Pancreas (tissue), 10 donors: ENCODE measurements at regions not wholly inside any gene's neighbourhood (a gene's known extent, or its start where the extent isn't known, plus 50 kb on each side); places are given as distances from the start of the nearest gene placed in this dataset.

Source experiments
- ATAC-seq, 4 donors: fragments of 200-7000 bp; cut with Tn5 transposase; one replicate each; pipeline versions ENCODE4 v1.8.0 to v1.9.1; 2020; ENCODE audit warnings: mild to moderate bottlenecking in 4 of 4, moderate library complexity in 4 of 4
- DNase-seq, 6 donors: peaks; one replicate each; pipeline ENCODE4 v3.0.0-alpha.2; 2020
- FAIRE-seq: peaks from 2 replicates; lab custom pipeline; 2012; peaks lifted over from hg19 to GRCh38; lab: Jason Lieb, UNC
- H3K27ac ChIP-seq, 4 donors: fragments of 200-600 bp; sonication (generic); 1 replicate in 3 of 4; 2 replicates in 1 of 4; pipeline versions ENCODE4 v1.5.0 to v1.8.0; 2020
- H3K27me3 ChIP-seq, 4 donors: fragments of 200-600 bp; one replicate each; pipeline ENCODE4 v1.8.0; 2021
- H3K36me3 ChIP-seq, 3 donors: fragments of 200-600 bp; sonication (generic) in 1 of 3; one replicate each; pipeline versions ENCODE4 v1.5.0 to v1.8.0; 2020 to 2021
- H3K4me1 ChIP-seq, 3 donors: fragments of 200-600 bp; one replicate each; pipeline ENCODE4 v1.8.0; 2021
- H3K4me3 ChIP-seq, 4 donors: fragments of 200-600 bp; sonication (generic) in 2 of 4; one replicate each; pipeline versions ENCODE4 v1.5.0 to v1.8.0; 2020 to 2021
- H3K9me3 ChIP-seq, 4 donors: fragments of 200-600 bp; one replicate each; pipeline ENCODE4 v1.8.0; 2021
- WGBS, 2 donors: extraction: QIAGEN DNeasy Blood & Tissue Kit; methylation state at CpG; one replicate each; pipeline ENCODE4 v1.1.7; 2013; 5-methylcytosine and 5-hydroxymethylcytosine counted together
- intact Hi-C, 3 donors: fragments of 100-400 bp; cut with DNase I; formaldehyde crosslinking; loops; one replicate each; pipeline versions ENCODE4 v1.11.1 to v1.14.2; 2022
- TF ChIP-seq, protein P1 (sequence below), 4 donors: fragments of 200-600 bp; sonication (generic) in 3 of 4; IDR thresholded peaks; one replicate each; pipeline versions ENCODE4 v1.5.0 to v1.8.0; 2021; ENCODE audit warnings: antibody characterized with exemption in 4 of 4
- donor health status: healthy with polysubstance abuse.
- donor health status: DM: no; HTN: no; CAD: no; lungs with moderate emphysema.
- donor health status: DM: no; HTN: no; CAD: no.
- donor health status: control.
- donor health status: control.
- donor health status: Bipolar disorder and iron deficiency.
- donor health status: DM: yes; HTN: yes; CAD: no.
- donor health status: DM: no; HTN: no; CAD: no.
- donor health status: DM: no; HTN: no; CAD: no.
- donor health status: DM: yes; HTN: yes; CAD: no.

DNA sequence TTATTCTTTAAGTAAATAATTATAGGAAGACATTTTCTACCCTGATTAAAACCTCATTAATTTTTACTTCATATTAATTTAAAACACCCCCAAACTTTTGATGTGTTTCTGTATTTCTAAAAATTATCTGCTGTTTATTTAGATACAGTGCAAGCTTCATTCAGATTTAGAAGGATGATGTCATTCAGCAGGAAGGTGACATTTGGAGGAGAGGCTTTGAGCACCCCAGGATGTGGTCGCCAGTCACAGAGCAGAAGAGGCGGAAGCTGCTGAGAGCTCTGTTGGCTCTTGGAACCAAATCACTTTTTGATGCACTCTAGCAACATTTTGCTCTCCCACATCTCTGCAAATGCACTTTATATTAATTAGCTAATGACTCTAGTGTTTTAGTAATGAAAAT is 233.9 kb upstream of the CACNA2D1 start:
- ATAC-seq: no peak
- intact Hi-C loops: no loop called here
- no peak for DNase-seq
- TF ChIP-seq, protein P1, sequence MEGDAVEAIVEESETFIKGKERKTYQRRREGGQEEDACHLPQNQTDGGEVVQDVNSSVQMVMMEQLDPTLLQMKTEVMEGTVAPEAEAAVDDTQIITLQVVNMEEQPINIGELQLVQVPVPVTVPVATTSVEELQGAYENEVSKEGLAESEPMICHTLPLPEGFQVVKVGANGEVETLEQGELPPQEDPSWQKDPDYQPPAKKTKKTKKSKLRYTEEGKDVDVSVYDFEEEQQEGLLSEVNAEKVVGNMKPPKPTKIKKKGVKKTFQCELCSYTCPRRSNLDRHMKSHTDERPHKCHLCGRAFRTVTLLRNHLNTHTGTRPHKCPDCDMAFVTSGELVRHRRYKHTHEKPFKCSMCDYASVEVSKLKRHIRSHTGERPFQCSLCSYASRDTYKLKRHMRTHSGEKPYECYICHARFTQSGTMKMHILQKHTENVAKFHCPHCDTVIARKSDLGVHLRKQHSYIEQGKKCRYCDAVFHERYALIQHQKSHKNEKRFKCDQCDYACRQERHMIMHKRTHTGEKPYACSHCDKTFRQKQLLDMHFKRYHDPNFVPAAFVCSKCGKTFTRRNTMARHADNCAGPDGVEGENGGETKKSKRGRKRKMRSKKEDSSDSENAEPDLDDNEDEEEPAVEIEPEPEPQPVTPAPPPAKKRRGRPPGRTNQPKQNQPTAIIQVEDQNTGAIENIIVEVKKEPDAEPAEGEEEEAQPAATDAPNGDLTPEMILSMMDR (IDR thresholded peaks at IDR 0.05): no peak
- Histone ChIP-seq H3K9me3 (no peaks in the 10 kb centered on the region), H3K27me3 (no peaks in the 10 kb centered on the region), H3K4me3 (no peak overlapping the region), H3K27ac (no peak overlapping the region), H3K4me1 (peaks cover 0 to 3% (median 0%) of the 10 kb centered on the region in 3 donors), H3K36me3 (no peaks in the 10 kb centered on the region)
- WGBS, 2 donors: 51 to 74% methylated on average over 2 of the region's 2 CpGs
- no peak for FAIRE-seq

DNA sequence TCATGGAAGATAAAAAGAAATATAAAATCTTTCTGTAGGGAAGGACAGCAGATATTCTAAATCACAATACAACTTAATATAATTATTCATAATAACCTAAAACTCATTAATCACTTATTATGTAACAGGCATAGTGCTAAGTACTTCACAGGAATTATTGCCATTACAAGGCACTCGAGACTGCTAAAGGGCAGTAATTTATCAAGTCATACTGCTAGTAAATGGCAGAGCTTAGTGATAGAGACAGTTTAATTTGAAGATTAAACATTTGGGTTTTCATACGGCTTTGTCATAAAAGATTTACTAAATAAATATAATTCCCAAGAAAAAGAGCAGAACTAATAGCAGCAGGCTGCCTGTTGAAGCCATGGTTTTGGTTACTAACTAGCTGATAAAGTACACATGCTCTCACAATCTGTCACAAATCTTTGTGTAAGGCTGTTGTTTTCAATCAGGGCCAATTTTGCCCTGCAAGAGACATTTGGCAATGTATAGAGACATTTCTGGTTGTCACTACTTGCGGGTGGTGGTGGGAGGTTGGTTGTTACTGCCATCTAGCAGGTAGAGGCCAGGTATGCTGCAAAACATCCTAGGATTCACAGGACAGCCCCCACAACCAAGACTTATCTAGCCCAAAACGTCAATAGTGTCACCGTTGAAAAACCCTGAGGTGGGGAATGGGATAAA is 233.3 kb upstream of the CACNA2D1 start:
- H3K4me3 ChIP-seq: no peak overlapping the region
- intact Hi-C loops: no loop called here
- H3K36me3 ChIP-seq: no peaks in the 10 kb centered on the region
- no peak overlapping the region for H3K27ac ChIP-seq
- ATAC-seq (no peak), FAIRE-seq (no peak), DNase-seq (no peak)
- H3K4me1 ChIP-seq: peaks cover 0 to 3% (median 0%) of the 10 kb centered on the region in 3 donors
- 25% methylated on average over 5 of the region's 5 CpGs for WGBS, 2 donors
- TF ChIP-seq, protein P1 (IDR thresholded peaks at IDR 0.05): no peak
- no peaks in the 10 kb centered on the region for H3K27me3 ChIP-seq
- H3K9me3 ChIP-seq: no peaks in the 10 kb centered on the region

DNA sequence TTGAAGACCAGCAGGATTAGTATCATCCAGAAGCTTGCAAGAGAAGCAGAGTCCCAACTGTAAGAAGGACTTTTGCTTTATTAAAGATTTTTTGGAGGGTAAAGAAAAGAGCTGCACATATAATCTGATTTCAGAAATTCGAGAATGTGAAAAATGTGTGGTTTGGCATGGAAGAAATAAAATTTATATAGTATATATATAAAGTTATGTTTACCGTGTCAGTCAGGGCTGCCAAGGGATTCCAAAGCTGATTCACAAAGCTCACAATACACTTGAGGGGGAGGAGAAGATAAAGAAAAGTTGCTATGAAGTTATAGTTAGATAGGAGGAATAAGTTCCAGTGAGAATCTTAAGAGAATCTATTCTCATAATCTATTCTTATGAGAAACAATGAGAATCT is 231.8 kb upstream of the CACNA2D1 start:
- 60 to 82% methylated on average over 2 of the region's 2 CpGs for WGBS, 2 donors
- no peak for FAIRE-seq

DNA sequence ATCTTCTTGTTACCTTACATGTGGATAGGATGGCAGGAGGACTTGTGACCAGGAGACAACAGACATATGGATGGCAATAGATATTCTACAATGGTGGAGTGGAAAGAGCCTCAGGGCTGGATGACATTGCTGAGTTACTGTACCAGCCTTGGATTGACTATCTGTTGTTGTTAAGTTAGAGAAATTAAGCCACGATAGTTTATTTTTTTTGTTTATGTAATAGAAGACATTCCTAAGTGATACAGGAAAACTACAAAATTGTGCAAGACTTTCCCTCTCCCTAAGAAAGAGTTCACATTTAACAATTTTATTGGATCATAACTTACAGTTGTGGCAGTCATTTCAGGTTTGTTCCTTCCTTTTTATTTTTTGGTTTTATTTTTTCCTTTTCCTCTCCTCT is 230.7 kb upstream of the CACNA2D1 start:
- Histone ChIP-seq H3K4me1 (peaks cover 0 to 3% (median 0%) of the 10 kb centered on the region in 3 donors), H3K27me3 (no peaks in the 10 kb centered on the region), H3K36me3 (no peaks in the 10 kb centered on the region), H3K4me3 (no peak overlapping the region), H3K9me3 (no peaks in the 10 kb centered on the region), H3K27ac (no peak overlapping the region)
- TF ChIP-seq, protein P1 (IDR thresholded peaks at IDR 0.05): no peak
- WGBS, 2 donors: 47 to 75% methylated on average over 1 of the region's 1 CpG
- ATAC-seq: no peak
- FAIRE-seq: no peak
- no peak for DNase-seq
- intact Hi-C loops: no loop called here

More for the DNA sequence above, 231.8 kb upstream of the CACNA2D1 start:
- intact Hi-C loops: no loop called here
- no peak overlapping the region for H3K4me3 ChIP-seq
- H3K9me3 ChIP-seq: no peaks in the 10 kb centered on the region
- TF ChIP-seq, protein P1 (IDR thresholded peaks at IDR 0.05): no peak
- no peak overlapping the region for H3K27ac ChIP-seq
- H3K36me3 ChIP-seq: no peaks in the 10 kb centered on the region
- no peaks in the 10 kb centered on the region for H3K27me3 ChIP-seq
- ATAC-seq (no peak), DNase-seq (no peak)
- peaks cover 0 to 3% (median 0%) of the 10 kb centered on the region in 3 donors for H3K4me1 ChIP-seq

DNA sequence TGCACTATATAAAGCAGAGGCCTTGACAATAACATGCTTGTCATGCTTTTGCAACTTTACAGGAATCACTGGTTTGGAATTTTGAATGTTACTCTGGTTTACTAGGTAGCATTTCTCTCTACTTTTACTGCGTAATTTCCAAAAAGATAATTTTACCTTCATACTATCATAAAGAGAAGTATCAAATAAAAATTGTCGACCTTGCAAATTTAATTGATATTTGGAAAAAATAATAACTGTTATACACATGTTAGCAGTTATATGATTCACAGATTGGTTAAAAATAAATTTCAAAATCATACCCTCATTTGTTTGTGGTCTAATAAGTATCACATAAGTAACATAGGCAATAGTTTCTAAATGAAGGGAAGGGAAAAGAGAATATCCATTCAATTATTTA is 228.5 kb upstream of the CACNA2D1 start:
- H3K36me3 ChIP-seq: no peaks in the 10 kb centered on the region
- WGBS, 2 donors: 60 to 76% methylated on average over 2 of the region's 2 CpGs
- intact Hi-C loops: no loop called here
- FAIRE-seq (no peak), ATAC-seq (no peak), DNase-seq (no peak)
- H3K27ac ChIP-seq: no peak overlapping the region
- H3K4me3 ChIP-seq: no peak overlapping the region
- TF ChIP-seq, protein P1 (IDR thresholded peaks at IDR 0.05): no peak
- no peaks in the 10 kb centered on the region for H3K9me3 ChIP-seq
- H3K4me1 ChIP-seq: no peaks in the 10 kb centered on the region
- H3K27me3 ChIP-seq: no peaks in the 10 kb centered on the region
